HUES48 (cell line): ENCODE measurements at regions not wholly inside any gene's neighbourhood (a gene's known extent, or its start where the extent isn't known, plus 50 kb on each side); places are given as distances from the start of the nearest gene placed in this dataset.

Experiments used
- H3K27ac ChIP-seq: one replicate; pipeline ENCODE4 v1.7.0; 2013; ENCODE audit warnings: low read depth, low read length, inconsistent platforms
- H3K27me3 ChIP-seq: 2 replicates; pipeline ENCODE4 v1.6.1; 2013; ENCODE audit warnings: mild to moderate bottlenecking, low read length; ENCODE audit not compliant: control insufficient read depth, insufficient read depth
- H3K36me3 ChIP-seq: 2 replicates; pipeline ENCODE4 v1.6.1; 2013; ENCODE audit warnings: low read length; ENCODE audit not compliant: control insufficient read depth, insufficient read depth
- H3K4me1 ChIP-seq: 2 replicates; pipeline ENCODE4 v1.6.1; 2013; ENCODE audit warnings: mild to moderate bottlenecking, low read length; ENCODE audit not compliant: control insufficient read depth, insufficient read depth
- H3K4me3 ChIP-seq: 2 replicates; pipeline ENCODE4 v1.5.1; 2013; ENCODE audit warnings: mild to moderate bottlenecking, low read depth, low read length
- H3K9ac ChIP-seq: 2 replicates; pipeline ENCODE4 v1.6.1; 2013; ENCODE audit warnings: mild to moderate bottlenecking, low read depth, low read length, moderate library complexity
- H3K9me3 ChIP-seq: 2 replicates; pipeline ENCODE4 v1.6.1; 2013; ENCODE audit warnings: low read length; ENCODE audit not compliant: control insufficient read depth, insufficient read depth

DNA sequence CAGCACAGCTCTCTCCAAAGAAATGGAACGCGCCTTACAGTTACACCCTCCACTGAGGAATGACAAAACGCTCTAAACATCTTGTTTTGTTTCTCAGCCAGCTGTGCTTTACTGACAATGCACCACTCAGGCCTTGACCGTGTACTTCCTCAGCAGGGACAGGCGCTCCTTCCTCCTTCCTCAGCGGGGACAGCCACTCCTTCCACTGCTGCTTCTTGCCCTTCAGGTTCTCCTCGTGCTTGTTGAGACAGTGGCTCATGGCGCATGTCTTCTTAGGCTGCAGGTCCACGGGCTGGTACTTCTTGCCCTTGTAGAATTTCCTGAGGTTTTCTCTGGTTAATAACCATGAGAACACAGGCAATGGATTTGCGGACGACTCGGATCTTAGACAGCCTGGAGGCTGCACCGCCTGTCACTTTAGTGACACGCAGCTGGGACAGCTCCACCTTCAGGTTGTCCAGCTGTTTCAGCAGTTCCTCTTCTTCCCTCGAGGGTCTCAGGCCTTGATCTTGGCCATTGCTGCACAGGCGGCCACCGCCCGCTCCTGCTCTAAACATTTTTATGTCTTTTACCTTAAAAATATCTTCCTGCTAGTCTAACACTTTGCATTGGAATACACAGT lies 613.8 kb downstream of the BRD1 start:
- Histone ChIP-seq H3K4me3 (no peak overlapping the region), H3K36me3 (no peaks in the 10 kb centered on the region), H3K27ac (no peak overlapping the region), H3K27me3 (no peaks in the 10 kb centered on the region), H3K9ac (no peak overlapping the region), H3K9me3 (peaks cover 17% of the 10 kb centered on the region), H3K4me1 (no peaks in the 10 kb centered on the region)

GRCh38 chr22:49212466-49212865 lies 615.2 kb downstream of the BRD1 start:
- H3K9ac ChIP-seq, result no peak overlapping the region
- no peaks in the 10 kb centered on the region for H3K4me1 ChIP-seq
- H3K36me3 ChIP-seq, result no peaks in the 10 kb centered on the region
- H3K4me3 ChIP-seq, result no peak overlapping the region
- no peak overlapping the region for H3K27ac ChIP-seq
- no peaks in the 10 kb centered on the region for H3K27me3 ChIP-seq
- peaks cover 5% of the 10 kb centered on the region for H3K9me3 ChIP-seq

- Histone ChIP-seq H3K4me3 (no peak overlapping the region), H3K9ac (no peak overlapping the region), H3K4me1 (no peaks in the 10 kb centered on the region), H3K27me3 (no peaks in the 10 kb centered on the region), H3K9me3 (peaks cover under 1% of the 10 kb centered on the region; the same call in 1 of the 2 replicates), H3K36me3 (no peaks in the 10 kb centered on the region), H3K27ac (no peak overlapping the region)
Measured at GRCh38 chr22:49212002-49212401, 615.7 kb downstream of the BRD1 start.

DNA sequence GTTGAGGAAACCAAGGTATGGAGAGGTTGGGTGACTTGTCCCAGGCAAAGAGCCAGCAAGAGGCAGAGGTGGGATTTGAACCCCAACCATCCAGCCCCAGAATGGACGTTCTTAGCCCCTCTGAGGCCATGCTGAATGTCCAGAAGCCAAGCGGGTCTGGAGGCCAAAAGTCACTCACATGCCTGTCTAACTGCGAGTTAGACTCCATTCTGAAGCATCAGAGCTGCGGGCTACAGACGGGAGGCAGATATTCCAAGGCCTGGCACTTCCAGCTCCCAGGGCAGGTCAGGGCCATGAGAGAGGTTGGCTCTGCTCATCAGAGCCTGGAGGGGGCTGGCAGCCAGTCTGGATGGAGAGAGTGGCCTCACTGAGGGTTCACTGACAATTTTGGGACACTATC lies 616.5 kb downstream of the BRD1 start:
- Histone ChIP-seq H3K9me3 (no peaks in the 10 kb centered on the region), H3K27ac (no peak overlapping the region), H3K4me1 (no peaks in the 10 kb centered on the region), H3K4me3 (no peak overlapping the region), H3K27me3 (no peaks in the 10 kb centered on the region), H3K36me3 (no peaks in the 10 kb centered on the region), H3K9ac (no peak overlapping the region)

DNA sequence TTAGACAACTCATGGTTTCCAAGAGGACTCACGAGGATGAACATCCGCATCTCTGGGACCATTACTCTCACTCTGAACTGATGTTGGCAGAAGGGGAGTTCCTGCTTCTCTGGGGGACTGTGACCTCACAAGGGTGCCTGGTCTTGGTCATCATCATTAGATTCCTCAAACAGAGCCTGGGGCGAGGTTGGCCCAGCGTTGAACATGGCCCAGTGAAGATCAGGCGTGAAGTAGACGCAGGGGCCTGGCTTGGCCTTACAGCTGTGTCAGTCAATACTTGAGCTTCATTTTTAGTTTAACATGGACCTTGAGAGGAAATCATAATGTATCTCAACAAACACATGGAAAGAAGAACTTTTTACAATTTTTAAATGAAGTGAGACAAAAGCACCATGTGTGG lies 617.1 kb downstream of the BRD1 start:
- Histone ChIP-seq H3K27ac (no peak overlapping the region), H3K9me3 (no peaks in the 10 kb centered on the region), H3K4me1 (no peaks in the 10 kb centered on the region), H3K9ac (no peak overlapping the region), H3K27me3 (no peaks in the 10 kb centered on the region), H3K36me3 (no peaks in the 10 kb centered on the region), H3K4me3 (no peak overlapping the region)

DNA sequence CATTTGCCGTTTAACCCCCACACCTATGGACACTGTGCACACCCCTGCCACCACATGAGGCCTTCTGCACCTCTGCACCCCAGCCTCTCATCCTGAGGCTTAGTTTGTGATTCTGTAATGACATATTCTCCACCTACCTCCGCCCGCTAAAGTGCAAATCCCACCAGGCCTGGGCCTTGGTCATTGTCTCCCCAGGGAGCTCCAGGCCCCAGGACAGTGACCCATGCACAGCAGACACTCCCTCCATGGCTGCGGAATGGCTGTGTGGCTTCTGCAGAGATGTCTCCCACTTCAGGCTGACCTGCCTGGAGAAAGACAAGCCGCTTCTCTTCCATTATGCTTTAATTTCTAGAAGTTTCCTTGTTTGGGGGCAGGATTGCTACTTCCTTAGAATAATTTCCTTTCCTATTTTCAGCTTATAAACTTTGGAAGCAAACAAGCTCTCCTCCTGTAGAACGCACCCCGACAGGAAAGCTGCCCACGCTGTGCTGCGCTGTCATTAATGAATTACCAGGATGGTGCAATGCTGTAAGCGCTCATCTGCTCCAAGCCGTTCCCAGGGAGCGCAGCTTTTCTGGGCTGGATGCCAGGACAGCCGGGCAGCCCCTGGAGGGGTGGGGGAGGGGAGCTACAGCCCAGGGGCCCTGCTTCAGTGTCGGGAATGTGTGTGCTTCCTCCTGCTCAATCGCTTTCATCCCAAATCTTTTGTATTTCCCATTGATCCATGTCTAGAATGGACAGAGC lies 618.0 kb downstream of the BRD1 start:
- Histone ChIP-seq H3K4me1 (no peaks in the 10 kb centered on the region), H3K9me3 (no peaks in the 10 kb centered on the region), H3K27ac (no peak overlapping the region)

GRCh38 chr22:49208768-49209252 lies 618.9 kb downstream of the BRD1 start:
- Histone ChIP-seq H3K9ac (no peak overlapping the region), H3K36me3 (no peaks in the 10 kb centered on the region), H3K27ac (no peak overlapping the region), H3K4me3 (no peak overlapping the region), H3K27me3 (no peaks in the 10 kb centered on the region), H3K9me3 (no peaks in the 10 kb centered on the region), H3K4me1 (no peaks in the 10 kb centered on the region)

More for the DNA sequence above, 618.0 kb downstream of the BRD1 start:
- Histone ChIP-seq H3K27me3 (no peaks in the 10 kb centered on the region), H3K4me3 (no peak overlapping the region), H3K9ac (no peak overlapping the region), H3K36me3 (no peaks in the 10 kb centered on the region)

DNA sequence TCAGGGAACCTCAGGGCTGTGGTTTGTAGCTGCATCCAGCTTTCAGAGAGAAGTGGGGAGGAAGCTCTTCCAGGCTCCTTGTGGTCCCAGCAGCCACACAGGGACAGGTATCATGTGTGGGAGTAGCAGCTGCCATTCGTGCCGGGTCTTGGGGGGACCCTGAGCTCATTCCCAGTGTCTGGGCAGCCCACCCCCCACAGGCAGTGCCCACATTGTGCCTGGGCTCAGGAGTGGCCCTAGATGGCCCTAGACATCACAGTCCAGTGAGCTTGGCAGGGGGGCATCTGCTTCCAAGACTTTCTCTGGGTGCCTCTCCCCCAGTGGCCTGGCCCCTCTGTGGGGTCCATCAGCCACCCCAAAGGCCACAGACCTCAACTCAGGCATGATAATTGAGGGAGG lies 619.7 kb downstream of the BRD1 start:
- no peaks in the 10 kb centered on the region for H3K4me1 ChIP-seq
- H3K4me3 ChIP-seq, result no peak overlapping the region
- H3K9ac ChIP-seq, result no peak overlapping the region
- no peaks in the 10 kb centered on the region for H3K9me3 ChIP-seq
- no peaks in the 10 kb centered on the region for H3K36me3 ChIP-seq
- no peaks in the 10 kb centered on the region for H3K27me3 ChIP-seq
- no peak overlapping the region for H3K27ac ChIP-seq

GRCh38 chr22:49207008-49208003 lies 620.4 kb downstream of the BRD1 start:
- Histone ChIP-seq H3K4me1 (no peaks in the 10 kb centered on the region), H3K27me3 (no peaks in the 10 kb centered on the region), H3K9ac (no peak overlapping the region), H3K27ac (no peak overlapping the region), H3K9me3 (no peaks in the 10 kb centered on the region), H3K36me3 (no peaks in the 10 kb centered on the region), H3K4me3 (no peak overlapping the region)

DNA sequence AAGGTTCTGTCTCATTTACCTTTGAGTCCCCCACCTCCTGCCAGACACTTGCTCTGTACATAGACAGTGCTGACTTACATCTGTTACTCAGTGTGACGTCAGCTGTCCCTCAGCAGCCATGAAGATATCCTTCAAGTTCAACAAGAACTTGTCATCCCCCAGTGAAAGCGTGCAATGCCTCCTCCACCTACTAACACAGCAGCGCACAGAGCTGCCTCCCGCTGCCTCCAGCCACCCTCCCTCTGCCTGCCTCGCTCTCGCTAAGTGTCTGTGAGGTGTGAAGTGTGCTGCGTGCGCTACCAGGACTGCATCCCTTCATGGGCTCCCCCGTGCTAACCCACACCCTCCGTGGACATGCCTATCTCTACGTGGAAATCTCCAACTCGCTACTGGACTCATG lies 621.4 kb downstream of the BRD1 start:
- H3K4me3 ChIP-seq, result no peak overlapping the region
- H3K27ac ChIP-seq, result no peak overlapping the region
- no peaks in the 10 kb centered on the region for H3K4me1 ChIP-seq
- H3K27me3 ChIP-seq, result no peaks in the 10 kb centered on the region
- no peaks in the 10 kb centered on the region for H3K9me3 ChIP-seq
- no peaks in the 10 kb centered on the region for H3K36me3 ChIP-seq
- no peak overlapping the region for H3K9ac ChIP-seq

GRCh38 chr22:49205483-49205800 lies 622.2 kb downstream of the BRD1 start:
- no peak overlapping the region for H3K4me3 ChIP-seq
- no peaks in the 10 kb centered on the region for H3K27me3 ChIP-seq

More at GRCh38 chr22:49205483-49205800, 622.2 kb downstream of the BRD1 start:
- Histone ChIP-seq H3K27ac (no peak overlapping the region), H3K36me3 (no peaks in the 10 kb centered on the region), H3K9me3 (no peaks in the 10 kb centered on the region), H3K4me1 (no peaks in the 10 kb centered on the region), H3K9ac (no peak overlapping the region)
